Gastroesophageal sphincter (tissue), 3 donors: ENCODE measurements at regions not wholly inside any gene's neighbourhood (a gene's known extent, or its start where the extent isn't known, plus 50 kb on each side); places are given as distances from the start of the nearest gene placed in this dataset.

ENCODE experiments used
- CTCF ChIP-seq, 4 experiments: fragments of 200-600 bp in 2 of 4; fragments of 450-650 bp in 2 of 4; sonication (generic) in 1 of 4; IDR thresholded peaks; one replicate each; pipeline ENCODE4 v1.5.1; 2017 to 2019; ENCODE audit warnings: antibody characterized with exemption in 4 of 4, mild to moderate bottlenecking in 2 of 4, moderate library complexity in 2 of 4
- POLR2A ChIP-seq, 2 donors: fragments of 450-650 bp; IDR thresholded peaks; one replicate each; pipeline ENCODE4 v1.6.1; 2017; ENCODE audit warnings: antibody characterized with exemption in 2 of 2, mild to moderate bottlenecking in 2 of 2, moderate library complexity in 1 of 2
- POLR2AphosphoS5 ChIP-seq: sonication (generic); formaldehyde crosslinking; IDR thresholded peaks from one replicate; pipeline ENCODE4 v1.6.1; 2017; ENCODE audit warnings: antibody characterized with exemption

- TF ChIP-seq POLR2AphosphoS5 (no peak), POLR2A (IDR thresholded peaks at IDR 0.05) (no peak), CTCF (IDR thresholded peaks at IDR 0.05) (no peak)
Observed at GRCh38 chr5:167453246-167454030, 838.0 kb upstream of the WWC1 start.
